ENCODE measurements at regions not wholly inside any gene's neighbourhood (a gene's known extent, or its start where the extent isn't known, plus 50 kb on each side); places are given as distances from the start of the nearest gene placed in this dataset.
"Not testable (repeated sequence)": the region's sequence is repeated elsewhere in the genome, so short reads cannot be mapped to it uniquely, and the experiment has no call there.

GRCh38 chr5:154542581-154542980, 64.6 kb upstream of the HAND1 start:
- H3K9me3 Mint-ChIP-seq: no peaks in the 10 kb centered on the region
- H3K36me3 Mint-ChIP-seq: no peaks in the 10 kb centered on the region
- no peak overlapping the region for H3K27ac Mint-ChIP-seq
- CTCF ChIA-PET: no interaction called here
- H3K4me3 ChIP-seq (ENCODE audit: low read length): no peak overlapping the region
- DNase-seq: no peak
- no peaks in the 10 kb centered on the region for H3K9me3 ChIP-seq (ENCODE audit: low read length)
- H3K27me3 ChIP-seq (ENCODE audit: insufficient read depth, low read length, poor library complexity, severe bottlenecking): no peaks in the 10 kb centered on the region
- no peaks in the 10 kb centered on the region for H3K36me3 ChIP-seq (ENCODE audit: insufficient read depth, low read length)
- H3K4me1 Mint-ChIP-seq: no peaks in the 10 kb centered on the region
- POLR2A ChIA-PET: no interaction called here
- peaks cover 6 to 18% of the 10 kb centered on the region in 2 donors for H3K27me3 Mint-ChIP-seq
- H3K27ac ChIP-seq (ENCODE audit: low read depth, low read length): no peak overlapping the region
- H3K4me1 ChIP-seq (ENCODE audit: insufficient read depth, low read length): no peaks in the 10 kb centered on the region
- H3K4me3 Mint-ChIP-seq: no peak overlapping the region

DNA sequence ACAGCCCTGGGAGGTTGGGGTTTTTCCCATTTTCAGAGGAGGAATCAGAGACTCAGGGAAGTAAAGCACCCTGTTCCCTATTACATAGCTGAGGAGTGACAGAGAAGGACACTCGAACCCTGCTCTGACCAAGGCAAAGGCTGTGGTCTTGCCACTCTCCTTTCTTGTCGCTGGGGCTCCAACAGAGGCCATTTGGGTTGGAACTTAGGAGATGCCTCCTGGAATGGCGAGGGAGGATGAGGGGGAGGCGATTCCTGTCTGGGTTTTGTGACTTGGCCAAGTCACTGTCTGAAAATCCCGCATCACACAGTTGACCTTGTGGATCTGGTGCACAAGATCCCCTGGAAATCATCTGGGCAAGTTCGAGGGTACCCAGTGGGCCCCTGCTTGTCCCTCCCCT, 64.0 kb upstream of the HAND1 start:
- Mint-ChIP-seq H3K27ac (no peak overlapping the region), H3K4me3 (no peak overlapping the region), H3K4me1 (no peaks in the 10 kb centered on the region), H3K36me3 (no peaks in the 10 kb centered on the region), H3K9me3 (no peaks in the 10 kb centered on the region), H3K27me3 (peaks cover 6 to 18% of the 10 kb centered on the region in 2 donors)
- CTCF ChIA-PET: no interaction called here
- POLR2A ChIA-PET: no interaction called here
- Histone ChIP-seq H3K27me3 (ENCODE audit: insufficient read depth, low read length, poor library complexity, severe bottlenecking) (no peaks in the 10 kb centered on the region), H3K4me3 (ENCODE audit: low read length) (no peak overlapping the region), H3K4me1 (ENCODE audit: insufficient read depth, low read length) (no peaks in the 10 kb centered on the region), H3K27ac (ENCODE audit: low read depth, low read length) (no peak overlapping the region), H3K36me3 (ENCODE audit: insufficient read depth, low read length) (no peaks in the 10 kb centered on the region), H3K9me3 (ENCODE audit: low read length) (no peaks in the 10 kb centered on the region)
- DNase-seq: no peak

GRCh38 chr5:154541553-154541952, 63.5 kb upstream of the HAND1 start:
- Histone ChIP-seq H3K4me1 (ENCODE audit: insufficient read depth, low read length) (no peaks in the 10 kb centered on the region), H3K27me3 (ENCODE audit: insufficient read depth, low read length, poor library complexity, severe bottlenecking) (no peaks in the 10 kb centered on the region), H3K36me3 (ENCODE audit: insufficient read depth, low read length) (no peaks in the 10 kb centered on the region), H3K4me3 (ENCODE audit: low read length) (no peak overlapping the region), H3K9me3 (ENCODE audit: low read length) (no peaks in the 10 kb centered on the region), H3K27ac (ENCODE audit: low read depth, low read length) (no peak overlapping the region)
- CTCF ChIA-PET: no interaction called here
- POLR2A ChIA-PET: no interaction called here
- H3K4me1 Mint-ChIP-seq: no peaks in the 10 kb centered on the region
- DNase-seq: no peak
- H3K36me3 Mint-ChIP-seq: no peaks in the 10 kb centered on the region
- H3K4me3 Mint-ChIP-seq: no peak overlapping the region
- H3K27ac Mint-ChIP-seq: no peak overlapping the region
- H3K9me3 Mint-ChIP-seq: no peaks in the 10 kb centered on the region
- peaks cover 6 to 22% of the 10 kb centered on the region in 2 donors for H3K27me3 Mint-ChIP-seq

- ChIA-PET POLR2A (no interaction called here), CTCF (no interaction called here)
- H3K27me3 Mint-ChIP-seq: peaks cover 6 to 27% of the 10 kb centered on the region in 2 donors
- no peaks in the 10 kb centered on the region for H3K27me3 ChIP-seq (ENCODE audit: insufficient read depth, low read length, poor library complexity, severe bottlenecking)
- H3K36me3 Mint-ChIP-seq: no peaks in the 10 kb centered on the region
- H3K9me3 Mint-ChIP-seq: no peaks in the 10 kb centered on the region
- no peak for DNase-seq
- no peak overlapping the region for H3K27ac ChIP-seq (ENCODE audit: low read depth, low read length)
- H3K4me3 ChIP-seq (ENCODE audit: low read length): no peak overlapping the region
- no peak overlapping the region for H3K4me3 Mint-ChIP-seq
- H3K4me1 ChIP-seq (ENCODE audit: insufficient read depth, low read length): no peaks in the 10 kb centered on the region
- no peak overlapping the region for H3K27ac Mint-ChIP-seq
- H3K4me1 Mint-ChIP-seq: no peaks in the 10 kb centered on the region
- no peaks in the 10 kb centered on the region for H3K9me3 ChIP-seq (ENCODE audit: low read length)
- H3K36me3 ChIP-seq (ENCODE audit: insufficient read depth, low read length): no peaks in the 10 kb centered on the region
These were observed 62.6 kb upstream of the HAND1 start for GRCh38 chr5:154540600-154540999.

- Histone ChIP-seq H3K4me3 (ENCODE audit: low read length) (no peak overlapping the region), H3K36me3 (ENCODE audit: insufficient read depth, low read length) (no peaks in the 10 kb centered on the region), H3K4me1 (ENCODE audit: insufficient read depth, low read length) (no peaks in the 10 kb centered on the region), H3K27ac (ENCODE audit: low read depth, low read length) (no peak overlapping the region), H3K27me3 (ENCODE audit: insufficient read depth, low read length, poor library complexity, severe bottlenecking) (no peaks in the 10 kb centered on the region), H3K9me3 (ENCODE audit: low read length) (no peaks in the 10 kb centered on the region)
- CTCF ChIA-PET: no interaction called here
- H3K36me3 Mint-ChIP-seq: no peaks in the 10 kb centered on the region
- no peak for DNase-seq
- H3K27me3 Mint-ChIP-seq: peaks cover 12 to 33% of the 10 kb centered on the region in 2 donors
- H3K4me1 Mint-ChIP-seq: no peaks in the 10 kb centered on the region
- no peak overlapping the region for H3K27ac Mint-ChIP-seq
- H3K4me3 Mint-ChIP-seq: no peak overlapping the region
- POLR2A ChIA-PET: no interaction called here
- H3K9me3 Mint-ChIP-seq: no peaks in the 10 kb centered on the region
These were observed 60.5 kb upstream of the HAND1 start for GRCh38 chr5:154538492-154538891.

- H3K9me3 ChIP-seq (ENCODE audit: low read length); CTCF ChIA-PET; POLR2A ChIA-PET; DNase-seq; H3K4me1 Mint-ChIP-seq; H3K4me3 ChIP-seq (ENCODE audit: low read length); H3K27ac Mint-ChIP-seq; H3K36me3 ChIP-seq (ENCODE audit: insufficient read depth, low read length); H3K4me1 ChIP-seq (ENCODE audit: insufficient read depth, low read length); H3K36me3 Mint-ChIP-seq; H3K9me3 Mint-ChIP-seq; H3K27ac ChIP-seq (ENCODE audit: low read depth, low read length); H3K4me3 Mint-ChIP-seq; H3K27me3 ChIP-seq (ENCODE audit: insufficient read depth, low read length, poor library complexity, severe bottlenecking): not testable (repeated sequence)
- peaks cover 7 to 25% of the 10 kb centered on the region in 2 donors for H3K27me3 Mint-ChIP-seq
These were observed 58.4 kb upstream of the HAND1 start for GRCh38 chr5:154536439-154536838.

- ChIA-PET CTCF (no interaction called here), POLR2A (no interaction called here)
- Mint-ChIP-seq H3K27ac (no peak overlapping the region), H3K27me3 (peaks cover 7 to 23% of the 10 kb centered on the region in 2 donors), H3K4me1 (no peaks in the 10 kb centered on the region), H3K4me3 (no peak overlapping the region), H3K9me3 (peaks cover 0 to 4% (median 0%) of the 10 kb centered on the region in 5 donors), H3K36me3 (no peaks in the 10 kb centered on the region)
- Histone ChIP-seq H3K4me1 (ENCODE audit: insufficient read depth, low read length) (no peaks in the 10 kb centered on the region), H3K27ac (ENCODE audit: low read depth, low read length) (no peak overlapping the region), H3K9me3 (ENCODE audit: low read length) (no peaks in the 10 kb centered on the region), H3K36me3 (ENCODE audit: insufficient read depth, low read length) (no peaks in the 10 kb centered on the region), H3K4me3 (ENCODE audit: low read length) (no peak overlapping the region), H3K27me3 (ENCODE audit: insufficient read depth, low read length, poor library complexity, severe bottlenecking) (no peaks in the 10 kb centered on the region)
- DNase-seq: no peak
These were observed 57.5 kb upstream of the HAND1 start for GRCh38 chr5:154535535-154535934.

- Histone ChIP-seq H3K27me3 (ENCODE audit: insufficient read depth, low read length, poor library complexity, severe bottlenecking) (no peaks in the 10 kb centered on the region), H3K27ac (ENCODE audit: low read depth, low read length) (no peak overlapping the region), H3K4me1 (ENCODE audit: insufficient read depth, low read length) (no peaks in the 10 kb centered on the region), H3K36me3 (ENCODE audit: insufficient read depth, low read length) (no peaks in the 10 kb centered on the region), H3K4me3 (ENCODE audit: low read length) (no peak overlapping the region), H3K9me3 (ENCODE audit: low read length) (no peaks in the 10 kb centered on the region)
- Mint-ChIP-seq H3K27ac (no peak overlapping the region), H3K36me3 (no peaks in the 10 kb centered on the region), H3K9me3 (peaks cover 0 to 4% (median 0%) of the 10 kb centered on the region in 5 donors), H3K27me3 (peaks cover 7 to 20% of the 10 kb centered on the region in 2 donors), H3K4me1 (no peaks in the 10 kb centered on the region), H3K4me3 (no peak overlapping the region)
- CTCF ChIA-PET: no interaction called here
- DNase-seq: no peak
- POLR2A ChIA-PET: no interaction called here
These were observed 56.5 kb upstream of the HAND1 start for GRCh38 chr5:154534457-154535050.

DNA sequence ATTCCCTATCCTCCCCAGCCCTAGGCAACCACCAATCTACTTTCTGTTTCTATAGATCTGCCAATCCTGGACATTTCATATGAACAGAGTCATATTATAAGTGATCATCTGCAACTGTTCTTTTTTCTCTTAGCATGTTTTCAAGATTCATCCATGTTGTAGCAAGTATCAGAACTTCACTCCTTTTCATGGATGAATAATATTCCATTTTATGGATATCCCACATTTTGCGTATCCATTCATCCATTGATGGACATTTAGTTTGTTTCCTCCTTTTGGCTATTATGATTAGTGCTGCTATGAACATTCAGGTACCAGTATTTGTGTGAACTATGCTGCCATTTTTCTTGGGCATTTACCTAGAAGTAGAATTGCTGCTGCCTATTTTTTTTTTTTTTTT, 51.3 kb upstream of the HAND1 start:
- no peaks in the 10 kb centered on the region for H3K36me3 ChIP-seq (ENCODE audit: insufficient read depth, low read length)
- no peak overlapping the region for H3K4me3 Mint-ChIP-seq

More for the DNA sequence above, 51.3 kb upstream of the HAND1 start:
- Histone ChIP-seq H3K4me1 (ENCODE audit: insufficient read depth, low read length) (no peaks in the 10 kb centered on the region), H3K27ac (ENCODE audit: low read depth, low read length) (no peak overlapping the region), H3K4me3 (ENCODE audit: low read length) (no peak overlapping the region), H3K9me3 (ENCODE audit: low read length) (no peaks in the 10 kb centered on the region), H3K27me3 (ENCODE audit: insufficient read depth, low read length, poor library complexity, severe bottlenecking) (no peaks in the 10 kb centered on the region)
- CTCF ChIA-PET: no interaction called here
- peaks cover 6 to 30% of the 10 kb centered on the region in 2 donors for H3K27me3 Mint-ChIP-seq
- POLR2A ChIA-PET: no interaction called here
- H3K27ac Mint-ChIP-seq: no peak overlapping the region
- peaks cover 0 to 4% (median 0%) of the 10 kb centered on the region in 5 donors for H3K9me3 Mint-ChIP-seq
- no peaks in the 10 kb centered on the region for H3K4me1 Mint-ChIP-seq
- H3K36me3 Mint-ChIP-seq: peaks cover 0 to 1% (median 0%) of the 10 kb centered on the region in 3 donors
- no peak for DNase-seq
